ENCODE measurements at regions not wholly inside any gene's neighbourhood (a gene's known extent, or its start where the extent isn't known, plus 50 kb on each side); places are given as distances from the start of the nearest gene placed in this dataset.

DNA sequence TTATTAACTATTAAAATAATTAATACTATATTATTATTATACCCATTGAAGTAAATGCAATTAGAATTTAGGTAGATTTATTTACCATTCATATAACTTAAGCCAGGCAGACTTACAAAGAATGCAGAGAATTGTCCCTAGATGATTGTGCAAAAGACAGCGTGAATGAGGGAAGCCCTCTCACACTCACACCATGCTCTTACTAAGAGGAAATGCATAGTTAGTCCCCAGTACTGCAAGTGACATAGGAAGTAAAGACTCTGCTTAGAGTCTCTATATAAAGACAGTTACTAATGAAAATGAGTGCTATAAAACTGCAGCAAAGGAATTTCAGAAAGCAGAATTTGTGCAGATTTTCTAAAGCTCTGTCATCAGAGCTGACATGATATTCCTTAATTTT, 270.4 kb downstream of the ZBBX start:
- H3K27ac ChIP-seq = no peak overlapping the region
- no peaks in the 10 kb centered on the region for H3K9me3 ChIP-seq
- H3K4me3 ChIP-seq = no peak overlapping the region
- TF ChIP-seq, protein P1, sequence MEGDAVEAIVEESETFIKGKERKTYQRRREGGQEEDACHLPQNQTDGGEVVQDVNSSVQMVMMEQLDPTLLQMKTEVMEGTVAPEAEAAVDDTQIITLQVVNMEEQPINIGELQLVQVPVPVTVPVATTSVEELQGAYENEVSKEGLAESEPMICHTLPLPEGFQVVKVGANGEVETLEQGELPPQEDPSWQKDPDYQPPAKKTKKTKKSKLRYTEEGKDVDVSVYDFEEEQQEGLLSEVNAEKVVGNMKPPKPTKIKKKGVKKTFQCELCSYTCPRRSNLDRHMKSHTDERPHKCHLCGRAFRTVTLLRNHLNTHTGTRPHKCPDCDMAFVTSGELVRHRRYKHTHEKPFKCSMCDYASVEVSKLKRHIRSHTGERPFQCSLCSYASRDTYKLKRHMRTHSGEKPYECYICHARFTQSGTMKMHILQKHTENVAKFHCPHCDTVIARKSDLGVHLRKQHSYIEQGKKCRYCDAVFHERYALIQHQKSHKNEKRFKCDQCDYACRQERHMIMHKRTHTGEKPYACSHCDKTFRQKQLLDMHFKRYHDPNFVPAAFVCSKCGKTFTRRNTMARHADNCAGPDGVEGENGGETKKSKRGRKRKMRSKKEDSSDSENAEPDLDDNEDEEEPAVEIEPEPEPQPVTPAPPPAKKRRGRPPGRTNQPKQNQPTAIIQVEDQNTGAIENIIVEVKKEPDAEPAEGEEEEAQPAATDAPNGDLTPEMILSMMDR (IDR thresholded peaks at IDR 0.05) = no peak
- no peaks in the 10 kb centered on the region for H3K36me3 ChIP-seq
- DNase-seq (ENCODE audit: low spot score) (no peak), ATAC-seq (ENCODE audit: insufficient number of reproducible peaks, low FRiP score, low read depth) (no peak)
- H3K27me3 ChIP-seq (replicated peaks; ENCODE audit: insufficient read depth) = no peaks in the 10 kb centered on the region
- no peaks in the 10 kb centered on the region for H3K4me1 ChIP-seq (ENCODE audit: control insufficient read depth in 1 of 2, low read depth in 2 of 2)

DNA sequence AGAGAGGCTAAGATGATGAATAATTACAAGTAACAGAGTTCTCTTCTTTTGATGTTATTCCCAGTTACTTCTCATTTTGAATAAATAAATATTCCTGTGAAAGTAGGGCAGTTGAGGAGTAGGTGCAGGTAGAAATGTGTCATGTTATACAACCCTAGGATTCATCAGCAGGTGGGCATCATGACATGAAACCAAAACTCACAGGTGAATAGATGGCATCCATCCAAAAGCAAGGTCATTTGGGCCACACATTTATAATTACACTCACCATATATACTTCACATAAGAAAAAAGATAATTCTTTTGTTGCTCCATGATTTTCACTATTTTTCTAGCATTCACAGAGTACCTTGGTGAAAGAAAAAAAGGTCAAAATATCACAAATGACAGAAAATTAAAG, 273.6 kb downstream of the ZBBX start:
- Histone ChIP-seq H3K27me3 (replicated peaks; ENCODE audit: insufficient read depth) (no peaks in the 10 kb centered on the region), H3K4me1 (ENCODE audit: control insufficient read depth in 1 of 2, low read depth in 2 of 2) (no peaks in the 10 kb centered on the region), H3K4me3 (no peak overlapping the region), H3K9me3 (no peaks in the 10 kb centered on the region), H3K27ac (no peak overlapping the region), H3K36me3 (no peaks in the 10 kb centered on the region)
- no peak for DNase-seq (ENCODE audit: low spot score)
- ATAC-seq (ENCODE audit: insufficient number of reproducible peaks, low FRiP score, low read depth) = no peak
- TF ChIP-seq, protein P1 (IDR thresholded peaks at IDR 0.05) = no peak

- TF ChIP-seq, protein P1 (IDR thresholded peaks at IDR 0.05) = no peak
- ATAC-seq (ENCODE audit: insufficient number of reproducible peaks, low FRiP score, low read depth) (no peak), DNase-seq (ENCODE audit: low spot score) (no peak)
- Histone ChIP-seq H3K4me3 (no peak overlapping the region), H3K27ac (no peak overlapping the region), H3K9me3 (no peaks in the 10 kb centered on the region), H3K27me3 (replicated peaks; ENCODE audit: insufficient read depth) (no peaks in the 10 kb centered on the region), H3K4me1 (ENCODE audit: control insufficient read depth in 1 of 2, low read depth in 2 of 2) (no peaks in the 10 kb centered on the region), H3K36me3 (no peaks in the 10 kb centered on the region)
These were observed 278.0 kb downstream of the ZBBX start for GRCh38 chr3:167102071-167102470.

GRCh38 chr3:167100651-167101050, 279.4 kb downstream of the ZBBX start:
- DNase-seq (ENCODE audit: low spot score) (no peak), ATAC-seq (ENCODE audit: insufficient number of reproducible peaks, low FRiP score, low read depth) (no peak)
- TF ChIP-seq, protein P1 (IDR thresholded peaks at IDR 0.05) = no peak
- Histone ChIP-seq H3K27me3 (replicated peaks; ENCODE audit: insufficient read depth) (no peaks in the 10 kb centered on the region), H3K36me3 (no peaks in the 10 kb centered on the region), H3K4me3 (no peak overlapping the region), H3K4me1 (ENCODE audit: control insufficient read depth in 1 of 2, low read depth in 2 of 2) (no peaks in the 10 kb centered on the region), H3K9me3 (no peaks in the 10 kb centered on the region), H3K27ac (no peak overlapping the region)

- DNase-seq (ENCODE audit: low spot score) (no peak), ATAC-seq (ENCODE audit: insufficient number of reproducible peaks, low FRiP score, low read depth) (no peak)
- TF ChIP-seq, protein P1 (IDR thresholded peaks at IDR 0.05) = no peak
- Histone ChIP-seq H3K27ac (no peak overlapping the region), H3K4me1 (ENCODE audit: control insufficient read depth in 1 of 2, low read depth in 2 of 2) (no peaks in the 10 kb centered on the region), H3K36me3 (no peaks in the 10 kb centered on the region), H3K9me3 (no peaks in the 10 kb centered on the region), H3K27me3 (replicated peaks; ENCODE audit: insufficient read depth) (no peaks in the 10 kb centered on the region), H3K4me3 (no peak overlapping the region)
These were observed 279.9 kb downstream of the ZBBX start for GRCh38 chr3:167100200-167100599.
